Colonic mucosa (tissue), 4 donors: ENCODE measurements at regions not wholly inside any gene's neighbourhood (a gene's known extent, or its start where the extent isn't known, plus 50 kb on each side); places are given as distances from the start of the nearest gene placed in this dataset.

Experiments used
- DNase-seq: peaks from one replicate; pipeline ENCODE4 v3.0.0-alpha.2; 2020
- H3K27ac ChIP-seq: fragments of 200-600 bp; one replicate; pipeline ENCODE4 v1.8.0; 2021
- H3K27me3 ChIP-seq: fragments of 200-600 bp; one replicate; pipeline ENCODE4 v1.8.0; 2021
- H3K36me3 ChIP-seq: fragments of 200-600 bp; one replicate; pipeline ENCODE4 v1.8.0; 2021
- H3K4me1 ChIP-seq: fragments of 200-600 bp; one replicate; pipeline ENCODE4 v1.8.0; 2021; ENCODE audit warnings: mild to moderate bottlenecking
- H3K4me3 ChIP-seq: fragments of 200-600 bp; one replicate; pipeline ENCODE4 v1.8.0; 2021
- H3K9ac ChIP-seq, 2 donors: one replicate each; pipeline ENCODE4 v1.7.0; 2013; ENCODE audit warnings: control low read depth in 2 of 2, low read depth in 2 of 2, low read length in 2 of 2
- H3K9me3 ChIP-seq: fragments of 200-600 bp; one replicate; pipeline ENCODE4 v1.8.0; 2021
- intact Hi-C: fragments of 100-400 bp; cut with DNase I; formaldehyde crosslinking; loops from one replicate; pipeline ENCODE4 v1.14.1; 2022
- TF ChIP-seq, protein P1 (sequence below): fragments of 200-600 bp; IDR thresholded peaks from one replicate; pipeline ENCODE4 v1.8.0; 2022; ENCODE audit warnings: antibody characterized with exemption, mild to moderate bottlenecking
- donor health status: healthy.
- donor health status: DM: no; HTN: no; CAD: no.
- donor health status: DM: no; HTN: no; CAD: no.

DNA sequence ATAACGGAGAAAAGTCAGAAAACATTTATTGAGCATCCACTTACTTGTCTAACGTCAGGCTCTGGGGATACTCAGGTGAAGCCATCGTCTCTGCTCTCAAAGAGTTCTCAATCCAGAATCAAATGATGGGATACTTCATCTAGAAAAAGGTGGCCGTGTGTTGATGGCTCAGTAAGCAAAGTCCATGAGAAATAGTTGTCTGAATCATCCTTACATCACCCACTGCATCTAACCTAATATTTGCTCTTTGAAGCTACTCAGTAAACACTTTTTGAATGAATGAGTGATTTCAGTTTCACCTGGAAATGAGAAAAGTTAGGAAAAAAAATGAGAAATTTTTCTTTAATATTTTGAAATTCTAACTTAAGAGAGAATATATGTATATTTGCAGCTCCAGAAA is 155.3 kb upstream of the PKN2 start:
- H3K27me3 ChIP-seq, result no peaks in the 10 kb centered on the region
- no peak overlapping the region for H3K9ac ChIP-seq
- H3K4me3 ChIP-seq, result no peak overlapping the region
- H3K27ac ChIP-seq, result no peak overlapping the region
- no peaks in the 10 kb centered on the region for H3K36me3 ChIP-seq
- intact Hi-C loops, result no loop called here
- H3K9me3 ChIP-seq, result no peaks in the 10 kb centered on the region
- TF ChIP-seq, protein P1, sequence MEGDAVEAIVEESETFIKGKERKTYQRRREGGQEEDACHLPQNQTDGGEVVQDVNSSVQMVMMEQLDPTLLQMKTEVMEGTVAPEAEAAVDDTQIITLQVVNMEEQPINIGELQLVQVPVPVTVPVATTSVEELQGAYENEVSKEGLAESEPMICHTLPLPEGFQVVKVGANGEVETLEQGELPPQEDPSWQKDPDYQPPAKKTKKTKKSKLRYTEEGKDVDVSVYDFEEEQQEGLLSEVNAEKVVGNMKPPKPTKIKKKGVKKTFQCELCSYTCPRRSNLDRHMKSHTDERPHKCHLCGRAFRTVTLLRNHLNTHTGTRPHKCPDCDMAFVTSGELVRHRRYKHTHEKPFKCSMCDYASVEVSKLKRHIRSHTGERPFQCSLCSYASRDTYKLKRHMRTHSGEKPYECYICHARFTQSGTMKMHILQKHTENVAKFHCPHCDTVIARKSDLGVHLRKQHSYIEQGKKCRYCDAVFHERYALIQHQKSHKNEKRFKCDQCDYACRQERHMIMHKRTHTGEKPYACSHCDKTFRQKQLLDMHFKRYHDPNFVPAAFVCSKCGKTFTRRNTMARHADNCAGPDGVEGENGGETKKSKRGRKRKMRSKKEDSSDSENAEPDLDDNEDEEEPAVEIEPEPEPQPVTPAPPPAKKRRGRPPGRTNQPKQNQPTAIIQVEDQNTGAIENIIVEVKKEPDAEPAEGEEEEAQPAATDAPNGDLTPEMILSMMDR, result no peak
- no peaks in the 10 kb centered on the region for H3K4me1 ChIP-seq
- no peak for DNase-seq

DNA sequence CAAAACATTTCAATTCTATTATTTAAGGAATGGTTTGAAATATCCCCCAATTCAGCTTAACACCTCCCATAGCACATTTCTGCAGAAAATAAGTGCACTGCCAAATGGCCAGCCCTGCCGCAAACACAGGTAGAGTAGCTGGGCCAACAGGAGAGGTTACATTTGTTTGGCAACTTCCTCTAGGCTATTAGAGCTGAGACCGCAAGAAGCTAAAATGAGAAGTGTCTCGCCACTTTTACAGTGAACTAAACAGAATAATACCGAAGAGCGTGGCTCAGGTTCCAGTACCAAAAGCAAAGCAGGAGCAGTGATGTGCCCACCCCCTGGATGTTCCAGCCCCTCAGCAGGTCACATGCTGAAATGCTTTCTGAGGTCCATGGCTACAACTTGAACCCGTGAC is 154.5 kb upstream of the PKN2 start:
- H3K9ac ChIP-seq, result no peak overlapping the region
- intact Hi-C loops, result no loop called here

DNA sequence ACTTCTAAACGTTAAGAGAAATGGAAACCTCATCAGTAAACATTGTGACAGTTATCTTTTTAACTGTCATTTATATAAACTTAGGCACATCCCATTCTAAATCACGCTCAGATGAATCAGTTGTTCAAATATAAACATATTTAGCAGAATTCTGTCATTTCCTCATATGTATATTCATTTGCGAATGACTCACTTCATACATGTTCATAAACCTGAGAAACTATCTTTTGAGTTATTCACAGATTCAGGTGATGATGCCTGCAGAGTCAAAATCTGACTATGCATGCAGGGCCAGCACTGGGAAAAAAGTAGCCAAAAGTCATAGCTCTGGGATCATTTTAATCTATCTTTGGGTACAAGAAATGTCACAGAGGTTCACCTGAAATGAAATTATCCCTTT is 153.8 kb upstream of the PKN2 start:
- H3K9me3 ChIP-seq, result no peaks in the 10 kb centered on the region
- intact Hi-C loops, result no loop called here
- H3K27me3 ChIP-seq, result no peaks in the 10 kb centered on the region
- H3K27ac ChIP-seq, result no peak overlapping the region
- no peak overlapping the region for H3K4me3 ChIP-seq
- H3K4me1 ChIP-seq, result no peaks in the 10 kb centered on the region
- H3K9ac ChIP-seq, result no peak overlapping the region
- TF ChIP-seq, protein P1, result no peak
- DNase-seq, result no peak
- H3K36me3 ChIP-seq, result no peaks in the 10 kb centered on the region

More for the DNA sequence above, 154.5 kb upstream of the PKN2 start:
- Histone ChIP-seq H3K36me3 (no peaks in the 10 kb centered on the region), H3K27ac (no peak overlapping the region), H3K27me3 (no peaks in the 10 kb centered on the region), H3K4me1 (no peaks in the 10 kb centered on the region), H3K4me3 (no peak overlapping the region), H3K9me3 (no peaks in the 10 kb centered on the region)
- TF ChIP-seq, protein P1, result no peak
- DNase-seq, result no peak

DNA sequence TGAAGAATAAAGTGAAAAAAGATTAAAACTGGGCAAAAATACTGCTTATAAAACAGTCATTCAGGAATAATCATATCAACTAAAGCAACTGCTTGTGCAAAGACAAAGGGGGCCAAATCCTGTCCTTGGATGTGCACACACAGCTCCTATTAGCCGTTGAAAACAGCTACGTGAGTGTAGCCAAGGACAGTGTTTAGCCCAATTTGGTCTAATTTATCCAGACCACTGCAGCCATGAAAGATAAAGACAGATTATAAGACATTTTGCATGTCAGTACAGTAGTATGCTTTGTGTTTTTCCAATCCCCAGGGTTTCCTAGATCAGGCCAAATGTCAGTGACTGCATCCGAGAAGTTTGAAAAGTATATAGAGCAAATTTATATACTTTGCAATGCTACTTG is 146.3 kb upstream of the PKN2 start:
- H3K27me3 ChIP-seq, result no peaks in the 10 kb centered on the region
- H3K36me3 ChIP-seq, result no peaks in the 10 kb centered on the region
- H3K4me1 ChIP-seq, result no peaks in the 10 kb centered on the region
- no peak for DNase-seq
- TF ChIP-seq, protein P1, result no peak
- H3K27ac ChIP-seq, result no peak overlapping the region
- intact Hi-C loops, result no loop called here
- H3K9me3 ChIP-seq, result no peaks in the 10 kb centered on the region
- no peak overlapping the region for H3K9ac ChIP-seq
- no peak overlapping the region for H3K4me3 ChIP-seq

DNA sequence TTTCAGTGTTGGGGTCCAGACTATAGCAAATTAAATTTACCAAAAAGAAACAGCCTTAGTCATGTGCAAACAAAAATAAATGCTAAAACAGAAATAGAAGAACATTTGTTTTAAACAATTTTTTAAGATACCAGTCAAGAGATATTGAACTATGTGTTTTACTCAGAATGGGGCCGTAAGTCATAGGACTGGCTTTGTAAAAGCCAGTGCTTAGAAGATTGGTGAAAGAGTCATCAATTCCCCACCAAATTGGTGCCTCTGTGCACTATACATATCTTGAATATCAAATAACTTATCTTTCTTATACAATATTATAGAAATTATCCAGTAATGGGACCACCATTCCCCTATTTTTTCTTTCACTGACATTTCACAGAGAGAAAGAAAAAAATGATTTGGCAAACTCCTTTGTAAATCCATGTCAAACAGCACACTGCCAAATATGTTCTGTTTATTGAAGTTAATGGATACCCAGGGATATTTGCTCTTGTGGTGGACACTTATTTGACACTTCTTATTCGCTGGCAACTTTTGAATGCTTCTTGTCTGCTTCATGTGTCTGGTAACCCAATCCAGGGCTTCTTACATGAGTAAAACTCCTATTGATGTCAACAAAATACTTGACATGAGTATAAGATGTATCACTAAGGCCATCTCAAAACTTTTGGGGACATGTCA is 145.7 kb upstream of the PKN2 start:
- intact Hi-C loops, result no loop called here
- no peak overlapping the region for H3K9ac ChIP-seq
- TF ChIP-seq, protein P1, result no peak

More for the DNA sequence above, 145.7 kb upstream of the PKN2 start:
- Histone ChIP-seq H3K27ac (no peak overlapping the region), H3K27me3 (no peaks in the 10 kb centered on the region), H3K9me3 (no peaks in the 10 kb centered on the region), H3K4me3 (no peak overlapping the region), H3K36me3 (no peaks in the 10 kb centered on the region), H3K4me1 (no peaks in the 10 kb centered on the region)
- no peak for DNase-seq
